ENCODE measurements at regions not wholly inside any gene's neighbourhood (a gene's known extent, or its start where the extent isn't known, plus 50 kb on each side); places are given as distances from the start of the nearest gene placed in this dataset.

GRCh38 chr1:29669912-29670311 lies 433.6 kb downstream of the PTPRU start:
- Histone ChIP-seq H3K36me3 (ENCODE audit: control insufficient read depth in 2 of 2, insufficient read depth in 2 of 2, low read length in 1 of 2) (no peaks in the 10 kb centered on the region), H3K79me2 (ENCODE audit: control insufficient read depth, insufficient read depth, low read length) (no peaks in the 10 kb centered on the region), H2AFZ (ENCODE audit: control insufficient read depth, low read depth, low read length) (no peak overlapping the region), H3K9ac (ENCODE audit: control insufficient read depth, insufficient read depth, low read length) (no peak overlapping the region), H3K4me3 (no peak overlapping the region), H3K9me3 (replicated peaks; ENCODE audit: control insufficient read depth, insufficient read depth, low read length) (no peaks in the 10 kb centered on the region), H3K27me3 (replicated peaks in 1 of 2; ENCODE audit: control insufficient read depth in 2 of 2, insufficient read depth in 2 of 2, low read length in 1 of 2) (no peaks in the 10 kb centered on the region; a peak in 1 of 4 replicates), H3K4me2 (ENCODE audit: control insufficient read depth, insufficient read depth) (no peak overlapping the region), H3K4me1 (ENCODE audit: control insufficient read depth, insufficient read depth, low read length) (no peaks in the 10 kb centered on the region; the same call in 1 of the 2 replicates), H4K20me1 (ENCODE audit: control insufficient read depth, insufficient read depth) (no peaks in the 10 kb centered on the region; the same call in 1 of the 2 replicates), H3K27ac (ENCODE audit: control insufficient read depth, insufficient read depth) (no peak overlapping the region)
- in situ Hi-C loops (cut with MboI) (no loop called here), intact Hi-C loops (cut with micrococcal nuclease; ENCODE audit: unreplicated experiment) (no loop called here)
- SMC1A ChIA-PET (ENCODE audit: uncharacterized antibody, unreplicated experiment) = no interaction called here
- 0% methylated on average over 3 of the region's 3 CpGs for WGBS (ENCODE audit: insufficient coverage, insufficient replicate concordance, low lambda C conversion rate, missing lambda C conversion rate)
- CTCF ChIA-PET = no interaction called here
- no peak for FAIRE-seq
- no peak for ATAC-seq
- POLR2A ChIA-PET = no interaction called here
- RAD21 ChIA-PET (ENCODE audit: unreplicated experiment) = no interaction called here
- no peak for DNase-seq (ENCODE audit: low read depth, low spot score)
- BruUV-seq (replicated peaks) = no TSS peak
- TF ChIP-seq RAD51 (IDR thresholded peaks at IDR 0.05) = no peak
- no peak for TF ChIP-seq TCF3 (IDR thresholded peaks at IDR 0.05; ENCODE audit: borderline replicate concordance, insufficient read depth, low read depth, low read length)
- no peak for TF ChIP-seq RELB (IDR thresholded peaks at IDR 0.05; ENCODE audit: low read depth)
- no peak for TF ChIP-seq ZBTB40 (IDR thresholded peaks at IDR 0.05; ENCODE audit: borderline replicate concordance)
- TF ChIP-seq EZH2 (IDR thresholded peaks at IDR 0.05; ENCODE audit: borderline replicate concordance, control insufficient read depth, low read depth, low read length) = no peak
- TF ChIP-seq TBL1XR1 (IDR thresholded peaks at IDR 0.05; ENCODE audit: low read depth, low read length) = no peak
- TF ChIP-seq CTCF (IDR thresholded peaks at IDR 0.05 in 2 of 3, conservative IDR thresholded peaks at IDR 0.05 in 1 of 3; ENCODE audit: control insufficient read depth in 2 of 3, extremely low read depth in 1 of 3, insufficient read depth in 1 of 3, low read depth in 3 of 3, low read length in 3 of 3) = no peak
- TF ChIP-seq BCL11A (IDR thresholded peaks at IDR 0.05; ENCODE audit: low read depth, low read length) = no peak
- no peak for TF ChIP-seq HDAC2 (IDR thresholded peaks at IDR 0.05)
- no peak for TF ChIP-seq ZNF687 (IDR thresholded peaks at IDR 0.05)
- TF ChIP-seq IKZF2 (IDR thresholded peaks at IDR 0.05) = no peak
- no peak for TF ChIP-seq ZNF274 (IDR thresholded peaks at IDR 0.05; ENCODE audit: insufficient read depth, insufficient read length)
- no peak for TF ChIP-seq MAX (IDR thresholded peaks at IDR 0.05; ENCODE audit: low read depth, low read length)
